GDM1 (cell line): ENCODE measurements at regions not wholly inside any gene's neighbourhood (a gene's known extent, or its start where the extent isn't known, plus 50 kb on each side); places are given as distances from the start of the nearest gene placed in this dataset.

Experiments used
- DNase-seq: peaks from one replicate; lab custom pipeline; 2025; lab: John Stamatoyannopoulos, UW

- no peak for DNase-seq
These were observed 215.6 kb downstream of the PIK3R1 start for GRCh38 chr5:68431186-68431585.

GRCh38 chr5:68431601-68432337 lies 216.2 kb downstream of the PIK3R1 start:
- DNase-seq: no peak

GRCh38 chr5:68432682-68433081 lies 217.1 kb downstream of the PIK3R1 start:
- DNase-seq: no peak

GRCh38 chr5:68433526-68433922 lies 218.0 kb downstream of the PIK3R1 start:
- DNase-seq: no peak

GRCh38 chr5:68433923-68434879 lies 218.6 kb downstream of the PIK3R1 start:
- DNase-seq: peak; percentile 71

- DNase-seq: peak; percentile 66
These were observed 220.1 kb downstream of the PIK3R1 start for GRCh38 chr5:68435611-68436010.

- no peak for DNase-seq
These were observed 221.3 kb downstream of the PIK3R1 start for GRCh38 chr5:68436686-68437520.

- DNase-seq: no peak
These were observed 223.3 kb downstream of the PIK3R1 start for GRCh38 chr5:68438876-68439275.

- DNase-seq: no peak
These were observed 224.7 kb downstream of the PIK3R1 start for GRCh38 chr5:68440245-68440644.

GRCh38 chr5:68440651-68441050 lies 225.1 kb downstream of the PIK3R1 start:
- no peak for DNase-seq

GRCh38 chr5:68441309-68442073 lies 225.9 kb downstream of the PIK3R1 start:
- DNase-seq: no peak

- DNase-seq: no peak
These were observed 227.5 kb downstream of the PIK3R1 start for GRCh38 chr5:68443091-68443490.

GRCh38 chr5:68444048-68444447 lies 228.5 kb downstream of the PIK3R1 start:
- DNase-seq: no peak

- DNase-seq: no peak
These were observed 229.3 kb downstream of the PIK3R1 start for GRCh38 chr5:68444833-68445232.

- DNase-seq: no peak
These were observed 229.9 kb downstream of the PIK3R1 start for GRCh38 chr5:68445257-68446069.

- DNase-seq: no peak
These were observed 230.5 kb downstream of the PIK3R1 start for GRCh38 chr5:68446070-68446357.

GRCh38 chr5:68446487-68446894 lies 230.9 kb downstream of the PIK3R1 start:
- DNase-seq: no peak

GRCh38 chr5:68447136-68447929 lies 231.8 kb downstream of the PIK3R1 start:
- no peak for DNase-seq

- DNase-seq: no peak
These were observed 233.8 kb downstream of the PIK3R1 start for GRCh38 chr5:68449380-68449779.
